Fibroblast of skin of left quadriceps (primary cell): ENCODE measurements at regions not wholly inside any gene's neighbourhood (a gene's known extent, or its start where the extent isn't known, plus 50 kb on each side); places are given as distances from the start of the nearest gene placed in this dataset.

Experiments used
- DNase-seq, 2 experiments: peaks; one replicate each; pipeline ENCODE4 v3.0.0-alpha.2; 2013; ENCODE audit warnings: low read depth in 2 of 2

DNA sequence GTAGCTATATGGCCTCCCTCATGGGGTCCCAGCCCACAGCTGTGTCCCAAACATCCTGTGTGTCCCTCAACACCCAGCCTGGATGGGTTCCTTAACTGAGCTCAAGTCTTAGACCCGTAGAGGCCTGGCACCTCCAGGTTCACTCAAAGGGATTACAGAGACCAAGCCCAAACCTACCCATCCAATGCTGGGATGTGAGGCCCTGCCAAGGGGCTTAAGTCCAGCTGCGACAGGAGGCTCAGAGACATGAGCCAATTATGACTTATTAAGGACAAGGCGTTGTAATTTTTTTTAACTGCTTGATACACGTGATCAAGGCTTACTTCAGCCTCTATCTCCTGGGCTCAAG, 105.6 kb upstream of the RET start:
- DNase-seq, result no peak

DNA sequence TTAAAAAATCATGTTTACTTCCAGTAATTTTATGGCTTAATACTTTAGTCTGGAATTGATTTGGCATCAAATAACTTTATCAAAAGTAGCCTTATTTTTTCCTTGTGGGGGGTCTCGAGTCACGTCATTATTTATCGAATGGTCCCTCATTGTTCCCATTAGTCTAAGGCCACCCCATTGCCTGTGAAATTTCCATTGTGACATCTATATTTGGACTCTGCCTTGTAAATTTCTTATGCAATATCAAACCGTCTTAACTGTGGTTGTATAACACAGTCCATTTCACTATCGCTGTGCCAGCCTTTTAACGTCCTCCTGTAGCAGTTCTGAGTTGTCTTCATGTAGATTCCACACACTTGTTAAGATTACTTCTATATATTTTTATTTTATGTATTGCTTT, 103.9 kb upstream of the RET start:
- DNase-seq, result no peak

DNA sequence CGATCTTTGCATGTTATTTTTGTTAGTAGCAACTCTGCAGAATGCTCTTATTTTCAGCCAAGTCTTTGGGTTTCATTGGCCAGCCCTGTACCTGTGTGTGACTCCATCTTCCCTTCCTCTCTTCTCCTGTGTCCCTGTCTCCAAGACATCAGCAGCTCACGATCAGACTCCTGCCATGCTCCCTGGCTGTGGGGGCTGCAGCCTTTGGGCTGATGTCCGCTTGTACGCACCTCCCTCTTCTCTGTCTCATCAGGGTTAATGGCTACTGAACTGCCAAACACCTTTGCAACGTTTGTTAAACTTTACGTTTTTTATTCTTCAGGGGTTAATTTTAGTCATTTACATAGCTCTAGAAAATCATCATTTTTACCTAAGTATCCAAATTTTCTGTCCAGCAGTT, 103.5 kb upstream of the RET start:
- no peak for DNase-seq

DNA sequence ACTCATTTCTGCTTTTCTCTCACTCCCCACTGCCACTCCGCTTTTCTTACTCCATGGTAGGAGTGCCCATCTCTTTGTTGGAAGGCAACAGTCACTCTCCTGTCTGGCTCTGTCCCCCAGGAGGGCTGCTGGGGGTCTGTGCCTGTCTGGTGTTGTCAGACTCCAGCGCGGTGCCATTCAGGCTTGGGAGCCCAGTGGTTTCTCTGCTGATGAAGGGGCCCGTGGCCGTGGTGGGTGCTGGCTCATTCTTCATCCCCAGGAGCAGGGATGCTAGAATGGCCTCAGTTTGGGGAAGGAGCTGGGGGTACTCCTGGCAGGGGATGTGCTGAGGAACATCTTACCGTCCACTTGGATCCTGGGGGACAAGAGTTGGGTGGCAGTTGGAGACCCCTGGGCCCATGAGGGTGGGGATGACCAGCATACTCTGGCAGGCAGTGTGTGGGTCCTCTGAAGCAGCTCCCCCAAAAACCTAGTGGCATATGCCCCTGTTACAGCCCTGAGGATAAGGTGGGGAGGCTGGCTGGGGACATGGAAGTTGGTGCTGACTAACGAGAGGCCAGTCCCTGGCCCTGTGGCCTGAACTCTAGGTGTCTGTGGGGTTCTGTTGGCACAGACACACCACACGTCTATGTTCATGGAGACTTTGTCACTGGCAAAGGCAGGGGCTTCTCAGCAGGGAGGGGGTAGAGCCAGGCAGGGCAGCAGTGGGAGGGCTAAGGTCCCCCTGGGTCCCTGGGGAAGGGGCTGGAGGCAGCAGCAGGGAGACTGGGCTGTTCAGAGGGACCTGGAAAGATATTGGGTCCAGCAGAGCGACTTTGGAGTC, 102.8 kb upstream of the RET start:
- no peak for DNase-seq

DNA sequence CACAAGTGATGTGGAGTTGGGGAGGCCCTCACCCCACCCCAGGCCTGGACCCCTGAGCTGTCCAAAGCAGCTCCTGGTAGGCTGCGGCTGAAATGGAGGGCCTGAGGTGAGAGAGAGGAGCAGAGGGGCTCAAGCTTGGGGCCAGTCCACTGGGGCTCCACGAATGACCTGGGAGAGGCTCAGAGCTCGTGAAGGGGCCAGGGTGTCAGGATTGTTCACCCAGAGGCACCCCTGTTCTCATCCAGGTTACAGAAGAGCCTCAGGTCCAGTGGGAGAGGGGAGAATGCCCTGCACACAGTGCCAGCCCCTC, 102.2 kb upstream of the RET start:
- no peak for DNase-seq

DNA sequence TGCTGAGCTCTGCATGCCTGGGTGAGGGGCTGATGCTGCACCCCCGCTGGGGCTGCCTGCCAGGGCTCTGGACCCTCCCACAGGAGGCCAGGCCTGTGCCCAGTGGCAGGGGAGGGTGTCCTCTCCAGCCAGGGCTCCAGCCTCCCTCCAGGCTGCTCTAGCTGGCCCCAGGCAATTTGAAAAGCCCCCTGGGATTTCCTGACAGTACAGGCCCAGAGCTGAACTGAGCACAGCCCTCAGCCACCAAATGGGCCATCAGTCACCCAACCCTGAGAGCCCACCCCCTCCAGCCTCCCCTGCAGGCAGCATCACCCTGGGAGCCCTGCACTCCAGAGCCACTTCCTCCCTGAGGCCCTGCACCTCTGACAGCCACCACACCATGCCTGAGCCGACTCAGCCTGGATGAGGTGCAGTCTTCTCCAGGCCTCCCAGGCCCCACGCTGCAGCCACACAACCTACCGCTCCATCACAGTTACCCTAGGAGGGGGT, 101.8 kb upstream of the RET start:
- DNase-seq, result no peak

DNA sequence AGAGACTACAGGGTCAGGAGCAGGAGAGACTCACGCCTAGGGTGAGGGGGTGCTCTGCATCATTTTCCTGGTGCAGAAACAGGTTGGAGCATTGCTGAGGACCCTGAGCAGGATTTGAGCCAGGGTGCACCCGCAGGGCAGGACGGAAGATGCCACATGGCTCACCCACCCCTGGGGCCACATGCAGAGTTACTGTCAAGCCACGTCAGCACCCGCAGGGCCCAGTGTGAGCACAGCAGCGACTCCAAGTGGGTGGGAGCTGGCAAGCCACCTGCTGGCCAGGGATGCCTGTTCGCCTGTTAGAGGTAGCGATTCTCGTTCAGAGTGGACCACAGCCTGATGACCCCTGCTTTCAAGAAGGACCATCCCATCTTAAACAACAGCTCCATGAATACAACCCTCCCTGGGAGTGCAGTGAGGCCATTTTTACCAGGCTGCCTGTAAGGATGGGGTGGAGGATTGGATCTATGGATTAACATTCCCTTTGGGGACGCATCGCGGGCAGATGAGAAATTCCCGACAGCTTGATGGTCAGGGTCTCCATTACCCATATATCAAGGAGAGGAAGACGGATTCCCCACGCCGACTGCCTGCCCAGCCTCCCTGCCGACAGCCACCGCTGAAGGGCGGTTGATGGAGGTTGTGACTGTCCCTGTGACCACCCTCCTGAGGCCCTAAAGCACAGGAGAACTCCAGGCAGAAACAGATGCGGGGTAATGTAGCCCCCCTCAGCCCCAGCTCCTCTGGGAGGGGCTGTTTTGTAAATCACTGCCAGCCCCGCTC, 101.1 kb upstream of the RET start:
- DNase-seq, result no peak

DNA sequence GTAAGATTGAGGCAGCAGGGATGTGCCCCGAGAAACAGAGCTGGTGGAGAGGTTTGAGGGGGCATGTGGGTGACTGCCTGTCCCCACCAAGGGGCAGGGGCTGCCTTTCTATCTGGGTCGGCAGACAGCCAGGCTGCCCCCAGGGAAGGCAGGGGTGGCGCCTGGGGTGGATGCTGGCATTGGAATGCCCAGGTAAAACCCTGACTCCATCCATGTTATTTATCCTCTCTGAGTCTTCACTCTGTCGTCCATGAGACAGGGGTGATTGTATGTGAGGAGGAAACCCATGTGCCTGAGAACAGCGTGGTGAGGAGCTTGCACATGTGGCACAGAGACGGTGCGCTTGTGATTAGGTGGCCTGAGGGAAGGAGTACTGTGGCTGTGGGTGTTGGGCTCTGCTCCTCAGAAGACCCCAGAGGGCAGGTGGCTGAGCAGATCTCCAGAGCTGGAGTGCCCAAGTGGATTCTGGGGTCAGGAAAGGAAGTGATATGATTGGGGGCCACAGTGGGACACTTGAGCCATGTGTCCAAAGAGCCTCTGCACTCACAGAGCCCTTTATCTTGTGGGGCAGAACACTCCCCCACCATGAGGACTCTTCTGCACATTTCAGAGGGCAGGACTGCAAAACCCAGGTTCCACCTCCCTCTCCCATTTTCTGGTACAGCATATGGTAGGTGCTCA, 100.4 kb upstream of the RET start:
- DNase-seq, result no peak

DNA sequence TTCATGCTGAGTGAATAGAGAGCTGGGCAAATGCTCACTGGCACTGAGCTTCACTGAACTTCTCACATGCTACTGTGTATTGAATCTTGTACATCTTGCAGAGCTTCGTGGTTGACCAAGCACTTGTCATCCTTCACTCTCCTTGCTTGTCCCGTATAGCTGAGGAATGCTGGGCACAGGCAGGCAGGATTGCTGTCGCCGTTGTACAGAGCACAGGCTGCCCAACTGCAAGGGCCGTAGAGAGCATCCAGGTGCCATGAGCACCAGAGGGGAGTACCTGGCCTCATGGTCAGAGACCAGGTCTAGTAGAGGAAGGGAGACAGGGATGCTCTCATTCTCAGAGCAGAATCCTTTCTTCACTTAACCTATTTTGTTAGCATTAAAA, 99.8 kb upstream of the RET start:
- DNase-seq, result no peak

DNA sequence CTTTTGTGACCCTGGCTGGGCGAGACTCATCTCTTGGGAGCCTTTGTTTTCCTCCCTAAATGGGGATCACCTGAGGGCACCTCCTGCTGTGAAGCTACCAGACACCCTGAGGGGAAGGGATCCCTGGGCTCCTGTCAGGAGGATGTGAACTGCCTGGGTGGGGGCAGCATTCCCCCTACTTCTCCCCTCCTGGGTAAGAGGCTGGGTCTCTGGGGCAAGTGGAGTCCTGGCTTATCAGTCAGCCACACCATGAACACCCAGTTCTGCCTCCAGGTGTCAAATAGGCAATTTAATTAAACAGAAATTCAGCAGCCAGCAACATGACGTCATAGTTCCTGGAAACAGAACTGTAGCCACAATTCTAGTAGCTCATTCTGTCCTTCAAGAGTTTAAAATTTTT, 97.7 kb upstream of the RET start:
- no peak for DNase-seq

DNA sequence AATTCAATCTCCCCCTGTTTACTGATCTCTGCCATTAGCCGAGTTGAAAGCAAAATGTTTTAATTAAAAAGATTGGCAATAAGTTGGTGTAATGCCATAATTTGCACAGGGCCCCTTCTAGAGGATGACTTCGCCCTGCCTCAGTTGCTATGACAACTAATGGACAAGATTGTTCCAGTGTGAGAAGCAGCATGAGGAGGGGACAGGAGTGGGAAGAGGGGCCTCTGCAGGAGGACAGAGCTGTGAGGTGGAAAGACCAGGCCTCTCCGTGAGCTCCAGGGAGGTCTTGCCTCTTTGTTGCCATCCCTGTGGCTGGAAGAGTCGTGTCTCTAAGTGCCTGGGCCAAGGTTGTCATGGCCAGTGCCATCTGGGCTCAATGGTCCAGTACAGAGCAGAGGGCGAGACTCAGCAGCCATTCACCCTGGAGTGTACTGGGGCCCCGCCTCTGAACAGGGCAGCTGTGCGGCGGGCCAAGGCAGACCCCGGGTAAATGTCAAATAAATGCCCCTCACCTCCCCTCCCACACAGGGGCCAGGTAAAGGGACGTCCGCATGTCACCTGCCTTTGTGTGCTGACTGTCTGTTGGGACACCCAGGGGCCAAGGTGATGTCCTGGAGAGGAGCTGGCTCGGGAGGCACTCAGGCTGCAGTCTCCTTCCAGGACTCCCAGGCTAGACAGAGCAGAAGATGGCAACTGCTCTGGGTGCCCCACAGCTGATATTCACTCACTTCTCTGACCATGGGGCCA, 97.0 kb upstream of the RET start:
- DNase-seq, result no peak

DNA sequence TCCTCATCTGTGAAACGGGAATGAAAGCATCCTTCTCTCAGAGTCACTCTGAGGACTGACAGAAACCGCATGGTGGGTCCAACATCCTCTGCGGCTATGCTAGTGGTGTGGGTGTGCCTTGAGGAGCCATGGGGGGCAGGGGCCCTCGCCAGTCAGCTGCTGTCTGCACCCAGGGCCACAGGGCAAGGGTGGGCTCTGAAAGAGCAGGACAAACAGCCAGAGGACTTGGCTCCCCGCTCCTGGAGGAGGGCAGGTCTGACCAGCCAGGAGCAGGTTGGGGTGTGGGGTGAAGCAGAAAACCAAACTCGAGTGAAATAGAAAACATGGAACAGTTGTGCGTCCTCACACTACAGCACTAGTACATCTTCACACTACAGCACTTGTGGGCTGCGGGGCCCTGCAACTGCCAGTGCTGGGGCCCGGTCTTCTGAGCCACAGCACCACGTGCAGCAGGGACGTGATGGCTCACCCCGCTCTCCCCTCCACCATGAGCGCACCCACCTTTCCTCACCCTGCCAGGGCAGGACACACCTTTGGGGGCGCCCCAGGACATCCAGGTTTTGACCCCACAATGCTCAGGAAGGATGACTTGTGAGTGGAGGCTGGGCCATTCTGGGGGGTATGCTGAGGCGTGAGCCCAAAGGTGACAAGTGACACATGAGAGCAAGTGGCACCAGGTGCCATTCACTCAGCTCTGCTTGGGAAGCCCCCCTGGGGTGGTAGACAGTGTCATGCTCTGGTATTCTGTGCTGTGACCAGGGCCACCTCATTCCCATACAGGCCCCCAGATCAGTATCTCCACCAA, 96.1 kb upstream of the RET start:
- DNase-seq, result no peak

DNA sequence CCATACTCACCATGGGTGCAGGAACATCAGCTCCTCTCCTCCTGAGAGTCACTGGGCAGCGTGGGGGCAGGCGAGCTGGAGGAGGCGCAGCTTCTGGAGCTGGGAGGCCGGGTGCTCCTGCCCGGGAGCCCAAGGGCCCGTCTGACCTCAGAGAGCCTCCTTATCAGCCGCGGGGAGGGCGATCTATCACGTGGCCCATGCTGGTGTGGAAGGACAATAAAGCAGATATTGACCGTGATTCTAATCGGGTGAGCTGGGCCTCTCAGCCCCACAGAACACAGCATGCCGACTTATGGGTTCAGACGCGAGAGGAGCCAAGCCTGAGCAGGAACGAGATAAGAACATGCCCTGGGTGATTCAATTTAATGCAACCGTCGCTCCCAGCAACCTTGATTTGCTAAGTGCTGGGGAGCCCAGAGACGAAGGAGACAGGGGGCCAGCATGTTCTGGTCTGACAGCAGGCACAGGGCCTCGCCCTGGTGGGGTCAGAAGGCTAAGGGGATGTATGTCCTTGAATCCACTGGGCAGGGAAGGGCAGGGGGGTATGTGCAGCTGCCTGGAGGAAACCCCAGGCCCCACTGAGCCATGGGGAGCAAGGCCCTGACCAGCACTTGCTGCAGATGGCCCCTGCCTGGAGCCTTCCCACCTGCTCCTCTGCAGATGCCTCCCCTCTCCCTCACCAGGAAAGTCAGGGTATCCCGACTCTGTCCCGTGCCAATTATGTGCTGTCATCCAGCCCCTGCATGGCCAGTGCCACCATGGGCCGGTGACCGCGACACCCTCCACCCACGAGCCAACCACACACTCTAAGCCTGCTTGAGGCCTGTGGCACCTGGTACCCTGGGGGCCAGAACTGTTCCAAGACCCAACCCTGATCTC, 95.3 kb upstream of the RET start:
- DNase-seq, result no peak

DNA sequence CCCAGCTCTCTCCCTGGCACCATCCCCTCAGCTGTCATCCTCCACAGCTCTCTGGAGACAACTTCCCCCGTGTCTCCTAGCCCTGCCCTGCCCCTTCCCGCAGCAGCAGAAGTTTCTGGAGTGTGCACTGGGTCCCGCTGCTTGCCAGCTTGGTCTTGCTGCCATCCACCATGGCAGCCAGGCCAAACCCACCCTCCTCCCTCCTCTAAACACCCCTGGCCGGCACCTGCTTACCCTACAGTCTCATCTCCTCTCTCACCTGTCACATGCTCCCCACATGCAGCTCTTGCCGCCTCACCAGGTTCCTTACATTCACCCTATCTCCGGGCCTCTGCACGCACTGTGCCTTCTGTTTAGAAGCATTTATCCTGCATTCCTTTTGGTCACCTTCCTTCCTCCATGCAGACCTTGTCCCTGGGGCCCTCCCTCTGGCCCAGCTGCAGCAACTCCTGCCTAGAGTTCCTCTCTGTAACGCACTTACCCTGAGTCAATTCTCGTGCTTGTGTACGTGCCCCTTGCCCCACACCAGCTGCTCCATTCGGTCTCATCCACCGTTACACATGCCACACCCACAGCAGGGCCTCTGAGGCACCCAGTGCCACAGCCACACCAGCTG, 93.9 kb upstream of the RET start:
- DNase-seq, result no peak

DNA sequence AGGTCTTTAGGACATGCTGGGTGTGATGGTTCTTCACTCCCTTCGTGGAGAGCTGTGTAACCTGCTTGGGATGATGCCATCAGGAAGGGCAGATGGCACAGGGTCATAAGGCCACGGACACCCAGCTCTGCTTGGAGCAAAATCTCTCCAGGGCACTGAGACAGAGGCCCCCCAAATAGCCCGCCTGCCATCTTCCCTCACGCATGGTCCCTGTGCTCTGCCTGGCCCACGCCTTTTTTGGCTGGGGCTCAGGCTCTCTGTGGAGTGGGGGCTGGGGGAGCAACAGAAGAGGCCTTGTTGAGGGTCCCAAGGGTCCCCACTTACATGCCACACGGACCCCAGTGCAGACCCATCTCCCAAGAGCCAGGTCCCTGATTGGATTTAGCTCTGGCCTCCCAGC, 93.3 kb upstream of the RET start:
- no peak for DNase-seq

DNA sequence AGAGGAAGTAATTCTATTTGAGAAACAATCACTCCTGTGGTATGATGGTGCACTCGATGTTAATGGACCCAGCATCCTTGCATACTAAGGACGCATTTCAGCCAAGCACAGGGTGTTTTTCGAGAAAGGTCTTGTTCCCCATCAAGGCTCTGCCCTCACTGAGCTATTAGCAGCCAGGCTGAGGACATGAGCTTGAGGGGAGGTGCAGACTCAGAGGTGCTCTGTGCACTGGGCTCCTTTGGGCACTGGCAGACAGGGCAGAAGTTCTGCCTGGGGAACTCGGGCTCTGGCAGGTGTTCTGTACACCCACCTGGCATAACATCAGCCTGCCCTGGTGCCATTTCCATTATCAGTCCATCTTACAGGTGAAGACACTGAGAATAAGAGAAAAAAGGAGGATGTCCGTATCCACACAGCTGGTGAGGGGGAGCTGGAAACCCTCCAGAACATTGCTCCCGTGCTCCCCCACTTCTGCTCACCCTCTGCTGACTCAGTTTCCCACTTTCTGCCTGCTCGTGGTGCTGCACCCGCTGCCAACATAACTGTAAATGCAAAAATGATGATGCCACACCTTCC, 92.7 kb upstream of the RET start:
- no peak for DNase-seq

DNA sequence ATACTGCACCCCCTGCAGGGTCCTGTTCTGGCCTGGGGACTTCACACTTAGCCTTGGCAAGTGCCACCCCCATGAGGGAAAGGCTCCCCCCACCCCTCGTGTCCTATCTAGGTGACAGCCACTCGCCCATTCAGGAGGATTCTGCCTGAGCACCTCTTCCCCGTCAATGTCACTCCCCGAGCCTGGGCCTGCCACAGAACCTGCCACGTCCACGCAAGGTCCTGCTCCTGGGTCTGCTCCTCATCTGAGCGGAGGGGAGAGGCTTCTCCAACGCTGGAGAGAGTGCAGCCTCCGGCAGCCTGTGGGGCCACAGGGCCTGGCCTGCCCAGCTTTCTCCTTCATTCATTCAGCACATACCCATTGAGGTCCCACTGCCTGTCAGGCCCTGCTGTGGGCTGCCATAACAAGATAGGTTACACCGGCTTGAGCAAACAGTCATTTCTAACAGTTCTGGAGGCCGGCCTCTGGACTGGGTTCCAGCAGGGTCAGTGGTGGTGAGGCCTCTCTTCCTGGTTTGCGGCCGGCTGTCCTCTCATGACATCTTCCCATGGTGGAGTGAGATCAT, 92.0 kb upstream of the RET start:
- DNase-seq, result no peak

DNA sequence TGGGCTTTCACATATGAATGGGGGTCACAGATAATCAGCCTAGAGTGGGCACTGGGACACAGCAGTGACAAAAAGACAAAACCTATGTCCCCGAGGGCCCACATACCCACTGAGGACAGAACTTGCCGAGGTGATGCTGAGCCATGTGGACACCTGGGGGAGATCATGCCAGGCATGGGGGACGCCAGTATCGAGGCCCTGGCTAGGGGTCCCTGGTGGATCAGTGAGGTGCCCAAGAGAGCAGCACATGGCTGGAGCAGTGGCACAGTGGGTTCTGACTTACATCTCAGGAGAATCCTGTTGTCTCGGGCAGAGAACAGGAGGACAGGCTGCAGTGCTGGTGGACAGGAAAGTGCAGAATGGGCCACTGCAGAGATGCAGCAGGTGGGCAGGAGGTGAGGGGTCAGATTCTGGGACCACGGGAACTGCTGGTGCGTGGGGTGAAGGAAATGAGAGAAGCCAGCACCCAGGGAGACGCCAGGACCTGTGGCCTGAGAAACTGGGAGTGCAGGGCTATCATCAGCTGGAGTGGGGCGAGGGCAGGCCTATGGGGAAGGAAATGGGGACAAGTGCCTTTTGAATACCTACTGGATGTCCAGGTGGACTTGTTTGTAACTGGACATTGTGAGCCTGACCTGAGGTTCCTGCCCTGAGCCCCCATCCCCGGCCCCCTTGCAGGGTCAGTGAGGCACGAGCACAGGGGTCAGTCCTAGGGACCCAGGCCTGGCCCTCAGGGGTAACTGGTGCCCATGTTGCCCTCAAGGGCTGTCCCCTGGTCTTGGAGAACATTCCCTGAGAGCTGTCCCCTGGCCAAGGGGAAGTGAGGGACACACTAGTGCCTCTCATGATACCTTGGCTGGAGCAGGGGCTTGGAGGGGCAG, 91.2 kb upstream of the RET start:
- no peak for DNase-seq
